A673 (cell line): ENCODE measurements at regions not wholly inside any gene's neighbourhood (a gene's known extent, or its start where the extent isn't known, plus 50 kb on each side); places are given as distances from the start of the nearest gene placed in this dataset.

Source experiments
- CTCF ChIP-seq: fragments of 300-800, 200-600 bp; sonication (generic); conservative IDR thresholded peaks from 2 replicates; pipeline ENCODE4 v1.5.1; 2017; ENCODE audit warnings: low read depth, mild to moderate bottlenecking, antibody characterized with exemption, low read length, moderate library complexity, mixed read lengths
- EZH2 ChIP-seq: fragments of 200-600 bp; sonication (generic); IDR thresholded peaks from 2 replicates; pipeline ENCODE4 v1.6.1; 2017; ENCODE audit warnings: borderline replicate concordance, low read depth, mild to moderate bottlenecking, mixed read lengths, antibody characterized with exemption, low read length; ENCODE audit not compliant: poor library complexity, severe bottlenecking

- TF ChIP-seq CTCF, result no peak
- TF ChIP-seq EZH2, result no peak
Measured at GRCh38 chr11:80524349-80524748, 1083.5 kb upstream of the TENM4 start.
